NCI-H146 (cell line): ENCODE measurements at regions not wholly inside any gene's neighbourhood (a gene's known extent, or its start where the extent isn't known, plus 50 kb on each side); places are given as distances from the start of the nearest gene placed in this dataset.

Experiments
- DNase-seq: peaks from one replicate; lab custom pipeline; 2025; lab: John Stamatoyannopoulos, UW

DNA sequence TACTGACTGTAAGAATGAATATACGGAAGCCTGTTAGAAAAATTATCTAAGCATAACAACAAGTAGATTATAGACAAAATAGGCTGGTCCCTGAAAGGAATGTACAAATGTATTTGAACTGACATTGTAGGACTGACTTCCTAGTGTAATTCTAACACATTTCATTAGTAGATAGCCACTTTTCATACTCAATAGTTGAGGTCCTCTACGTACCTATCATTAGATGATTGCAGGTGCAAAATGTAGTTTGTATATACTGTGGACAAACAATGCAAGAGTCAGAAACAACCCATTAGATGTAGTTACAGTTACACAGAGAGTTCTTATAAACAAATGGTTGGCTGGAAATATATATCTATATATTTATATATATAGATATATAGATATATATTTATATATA is 402.3 kb upstream of the SLITRK6 start:
- no peak for DNase-seq

DNA sequence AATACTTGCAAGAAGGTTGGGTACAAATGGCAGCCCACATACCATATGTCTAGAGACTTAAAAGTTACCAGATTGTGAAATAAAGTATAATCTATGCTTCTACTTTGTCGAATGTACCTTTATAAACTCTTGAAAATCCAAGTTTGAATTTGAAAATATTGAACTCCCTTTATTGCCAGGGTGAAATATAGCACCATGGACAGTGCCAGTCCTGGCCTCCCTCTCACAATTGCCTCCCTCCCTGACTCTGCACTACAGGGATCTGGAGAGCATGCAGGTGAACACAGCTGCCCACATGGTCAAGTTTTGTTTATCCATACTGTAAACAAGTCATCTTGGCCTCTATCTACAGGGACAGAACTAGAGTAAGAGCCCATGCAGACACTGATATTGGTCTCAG is 394.1 kb upstream of the SLITRK6 start:
- DNase-seq = no peak

DNA sequence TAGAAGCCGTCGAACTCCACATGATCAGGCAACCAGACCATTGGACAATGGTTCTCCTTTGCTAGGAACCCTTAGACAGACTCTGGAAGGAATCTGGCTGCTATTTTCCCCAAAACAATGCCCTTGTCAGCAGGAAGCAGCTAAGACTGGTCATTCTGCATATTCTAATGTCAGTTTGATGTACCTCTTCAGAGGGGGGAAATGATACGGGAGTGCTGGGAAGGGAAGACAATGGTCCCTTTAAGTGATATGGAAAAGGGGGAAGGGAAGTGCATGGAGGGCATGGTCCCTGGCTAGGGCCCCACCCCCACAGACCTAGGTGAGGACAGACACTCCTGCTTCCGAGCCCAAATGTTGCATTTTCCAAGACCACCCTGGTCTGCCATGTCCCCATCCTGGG is 389.0 kb upstream of the SLITRK6 start:
- no peak for DNase-seq

DNA sequence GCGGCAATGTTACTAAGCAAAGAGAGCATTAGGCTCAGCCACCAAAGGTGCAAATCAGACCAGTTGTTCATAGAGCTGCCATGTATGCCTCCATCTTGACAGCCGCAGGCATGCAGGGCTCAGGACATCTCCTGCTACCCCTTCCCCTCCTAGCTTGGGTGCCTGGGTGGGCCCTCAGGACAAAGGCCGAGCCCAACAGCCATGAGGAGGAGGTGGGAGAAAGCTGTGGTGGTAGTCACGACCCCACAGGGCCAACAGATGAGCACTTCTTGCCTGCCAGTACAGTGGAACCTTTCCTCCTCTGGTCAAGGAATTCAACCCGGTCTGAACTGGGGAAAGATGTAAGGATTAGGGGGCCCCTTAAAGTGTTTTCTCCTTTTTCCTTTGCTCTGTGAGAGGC is 386.4 kb upstream of the SLITRK6 start:
- DNase-seq = no peak

DNA sequence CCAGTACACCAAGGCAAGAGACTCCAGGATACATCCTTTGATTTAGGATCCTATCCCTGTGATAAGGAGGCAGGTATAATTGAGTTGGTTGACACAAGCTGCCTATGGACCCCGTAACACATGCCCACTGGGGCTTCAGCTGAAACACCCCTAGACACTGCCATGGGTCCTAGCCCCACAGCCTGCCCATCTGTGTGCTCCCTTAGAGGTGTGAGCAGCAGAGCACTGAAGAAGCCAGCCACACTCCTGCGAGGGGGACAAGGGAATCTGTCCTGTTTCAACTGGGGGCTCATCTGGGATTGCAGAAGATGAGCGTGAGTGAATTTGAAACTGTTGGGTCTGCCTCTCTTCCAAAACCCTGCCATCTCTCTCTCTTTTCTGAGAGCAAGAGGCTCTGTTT is 385.9 kb upstream of the SLITRK6 start:
- DNase-seq = no peak

DNA sequence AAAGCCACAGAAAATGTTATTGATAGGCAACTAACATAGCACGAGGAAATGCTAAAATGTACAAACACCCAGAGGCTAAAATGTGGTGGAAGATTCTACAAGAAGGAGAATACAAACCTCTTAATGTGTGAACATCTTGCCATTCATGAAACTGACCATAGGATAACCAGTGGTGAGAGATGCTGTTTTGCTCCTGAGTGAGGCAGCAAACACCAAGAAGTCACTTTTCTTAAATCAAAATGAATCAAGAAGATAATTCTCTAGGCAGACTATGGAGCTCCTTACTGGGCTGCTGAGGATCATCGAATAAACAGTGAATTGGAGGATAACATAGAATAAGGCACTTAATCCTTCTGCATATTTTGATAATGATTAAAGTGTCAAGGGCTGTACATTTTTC is 375.4 kb upstream of the SLITRK6 start:
- DNase-seq = no peak

DNA sequence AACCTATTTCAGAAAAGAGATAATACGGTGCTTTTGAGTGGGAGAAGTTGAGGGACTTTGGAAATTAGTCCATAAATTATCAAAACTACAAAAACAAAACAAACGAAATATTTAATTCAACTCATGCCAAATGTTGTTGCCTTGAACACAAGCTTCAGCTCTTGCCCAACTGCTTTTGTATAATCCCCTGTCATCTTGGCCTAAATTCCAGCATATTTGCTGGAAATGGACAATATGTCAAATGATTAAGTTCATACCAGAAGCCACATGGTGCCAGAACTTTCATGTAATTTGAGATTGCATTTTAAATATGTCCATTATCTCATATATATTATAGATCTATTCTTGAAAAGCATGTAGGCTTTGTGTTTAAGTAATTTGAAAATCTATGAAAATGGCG is 373.7 kb upstream of the SLITRK6 start:
- no peak for DNase-seq

DNA sequence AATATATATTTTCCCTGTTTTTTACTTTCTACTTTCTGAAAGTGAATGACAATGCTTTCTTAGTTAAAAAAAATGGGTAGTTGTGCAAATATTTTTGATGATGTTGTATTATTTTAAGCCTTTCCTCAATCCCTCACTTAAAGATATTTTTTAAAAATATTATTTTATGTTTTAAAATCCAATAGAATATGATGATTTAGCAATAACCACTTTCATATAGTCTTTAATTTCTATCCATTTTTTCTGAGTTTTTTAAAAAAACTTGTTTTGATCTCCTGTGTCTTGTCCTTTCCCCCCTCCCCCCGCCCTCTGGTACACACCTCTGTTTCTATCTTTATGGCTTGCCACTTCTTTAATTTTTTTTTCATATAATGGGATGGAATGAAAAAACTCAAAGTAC is 362.0 kb upstream of the SLITRK6 start:
- DNase-seq = no peak

DNA sequence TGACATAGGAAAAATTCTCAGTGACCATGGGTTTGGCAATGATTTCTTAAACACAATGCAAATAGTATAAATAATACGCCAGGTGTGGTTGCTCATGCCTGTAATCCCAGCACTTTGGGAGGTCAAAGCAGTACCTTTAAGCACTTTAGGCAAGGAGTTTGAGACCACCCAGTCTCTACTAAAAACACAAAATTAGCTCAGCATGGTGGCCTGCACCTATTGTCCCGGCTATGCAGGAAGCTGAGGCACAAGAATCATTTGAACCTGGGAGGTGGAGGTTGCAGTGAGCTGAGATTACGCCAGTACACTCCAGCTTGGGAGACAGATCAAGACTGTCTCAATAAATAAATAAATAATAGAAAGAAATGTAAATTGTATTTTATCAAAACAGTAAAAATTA is 356.5 kb upstream of the SLITRK6 start:
- DNase-seq = no peak

DNA sequence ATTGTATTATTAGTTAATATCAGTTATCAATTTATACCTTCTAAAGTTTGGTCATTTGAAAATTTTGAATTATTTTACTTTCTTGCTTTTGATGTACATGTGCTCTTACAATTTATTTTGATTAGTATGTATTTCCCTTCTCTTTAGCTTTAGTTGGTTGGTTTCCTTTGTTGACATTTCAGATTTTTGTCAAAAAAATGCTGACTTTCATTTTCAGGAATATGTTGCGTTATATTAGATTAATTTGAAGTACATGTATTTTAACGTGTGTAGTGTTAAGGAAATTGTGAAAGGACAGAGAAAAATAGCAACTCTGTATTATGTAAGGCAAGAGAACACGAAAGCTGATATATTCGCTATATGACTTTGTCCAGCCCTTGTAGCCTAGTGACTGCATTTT is 342.9 kb upstream of the SLITRK6 start:
- DNase-seq = no peak

DNA sequence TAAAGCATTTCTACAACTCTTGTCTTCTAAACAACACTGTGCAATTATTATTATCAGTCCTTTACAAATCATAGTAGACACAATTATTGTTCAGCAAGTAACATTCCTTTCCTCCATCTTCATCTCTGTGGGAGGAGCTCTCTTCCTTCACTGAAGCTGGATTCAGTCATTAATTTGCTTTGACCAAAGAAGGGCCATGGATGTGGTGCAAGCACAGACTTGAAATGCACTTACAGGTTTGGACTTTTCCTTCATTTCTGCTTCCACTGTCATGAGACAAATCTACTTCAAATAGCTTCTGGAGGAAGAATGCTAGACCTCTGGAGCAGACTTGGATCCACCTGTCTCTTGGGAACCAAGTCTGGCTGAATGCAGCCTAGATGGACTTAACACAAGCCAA is 336.6 kb upstream of the SLITRK6 start:
- no peak for DNase-seq

DNA sequence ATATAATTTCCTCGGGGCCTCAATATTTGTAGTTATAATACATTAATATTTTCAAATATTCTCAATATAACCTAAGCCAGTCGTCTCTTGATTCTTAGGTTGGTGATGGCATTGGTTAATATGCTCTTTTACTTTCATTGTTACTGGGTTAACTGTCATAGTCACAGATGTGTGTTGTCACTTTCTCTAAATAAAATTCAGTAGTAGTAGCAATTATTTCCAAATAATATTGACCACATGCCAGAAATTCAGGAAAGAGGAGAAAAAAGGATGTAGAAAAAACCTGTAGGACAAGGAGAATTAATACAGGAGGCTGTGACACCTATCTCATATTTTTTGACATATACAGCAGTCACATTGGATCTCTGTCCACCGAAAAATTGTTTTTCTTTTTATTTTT is 322.7 kb upstream of the SLITRK6 start:
- DNase-seq = no peak

DNA sequence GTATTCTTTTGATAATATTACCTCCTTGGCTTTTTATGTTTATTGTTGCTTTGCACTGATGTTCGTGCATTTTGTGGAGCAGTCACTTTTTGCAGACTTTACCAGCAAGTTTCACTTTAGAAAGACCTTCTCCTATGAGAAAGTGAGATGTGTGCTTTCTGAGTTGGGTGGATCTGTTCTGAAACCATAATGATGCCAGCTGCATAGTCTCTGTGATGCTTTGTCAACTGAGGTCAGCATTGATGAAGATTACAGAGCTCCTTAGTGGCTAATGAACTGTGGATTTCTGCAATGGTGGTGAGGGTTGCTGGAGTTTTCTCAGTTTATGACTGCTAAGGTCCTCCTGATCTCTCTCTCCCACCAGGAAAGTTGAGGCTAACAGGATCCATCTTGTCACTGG is 309.9 kb upstream of the SLITRK6 start:
- no peak for DNase-seq

DNA sequence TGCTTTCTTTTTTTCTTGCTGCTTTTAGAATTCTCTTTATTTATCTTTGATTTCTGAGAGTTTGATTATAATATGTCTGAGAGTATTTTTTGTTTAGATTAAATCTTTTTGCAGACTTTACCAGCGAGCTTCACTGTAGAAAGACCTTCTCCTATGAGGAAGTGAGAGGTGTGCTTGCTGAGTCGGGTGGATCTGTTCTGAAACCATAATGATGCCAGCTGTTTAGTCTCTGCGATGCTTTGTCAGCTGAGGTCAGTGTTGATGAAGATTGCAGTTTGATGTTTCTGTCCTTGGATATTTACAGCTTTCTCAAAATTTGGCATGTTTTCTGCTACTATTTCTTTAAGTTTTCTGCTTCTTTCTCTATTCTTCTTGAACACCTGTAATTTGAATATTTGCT is 309.1 kb upstream of the SLITRK6 start:
- DNase-seq = no peak

DNA sequence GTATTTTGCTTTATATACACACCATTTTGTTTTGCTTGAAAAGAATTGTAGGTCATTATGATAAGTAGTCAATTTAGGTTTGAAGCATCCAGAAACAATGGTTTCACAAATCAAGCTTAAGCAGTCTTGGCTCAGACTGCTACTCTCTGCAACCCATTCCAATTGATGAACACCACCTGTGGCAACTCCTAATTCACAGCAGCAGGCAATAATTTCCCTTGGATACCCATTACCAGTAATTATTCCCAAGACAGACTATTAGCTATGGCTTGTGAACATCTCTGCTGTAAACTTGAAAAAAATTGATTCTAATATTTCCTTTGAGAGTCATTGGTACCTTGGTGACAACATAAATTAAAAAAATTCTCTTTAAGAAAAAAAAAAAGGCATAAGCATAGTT is 299.3 kb upstream of the SLITRK6 start:
- DNase-seq = peak; percentile 20

DNA sequence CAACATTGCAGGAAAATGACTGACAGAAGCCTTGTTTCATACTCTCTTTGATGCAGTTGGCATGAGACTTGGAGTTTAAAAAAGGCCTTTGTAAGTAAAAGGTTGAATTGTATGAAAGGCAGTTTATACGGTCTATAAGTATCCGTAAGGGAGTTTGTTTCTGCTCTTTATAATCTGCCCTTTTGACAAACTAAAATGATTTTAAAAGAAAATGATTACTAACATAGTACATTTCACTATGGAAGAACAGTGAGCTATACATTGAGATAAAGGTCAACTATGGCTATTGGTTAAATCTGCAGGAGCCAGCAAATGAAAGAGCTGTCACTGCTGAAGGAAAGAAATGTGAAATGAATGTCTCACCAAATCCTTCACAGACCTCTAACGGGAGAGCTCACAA is 296.1 kb upstream of the SLITRK6 start:
- DNase-seq = no peak

DNA sequence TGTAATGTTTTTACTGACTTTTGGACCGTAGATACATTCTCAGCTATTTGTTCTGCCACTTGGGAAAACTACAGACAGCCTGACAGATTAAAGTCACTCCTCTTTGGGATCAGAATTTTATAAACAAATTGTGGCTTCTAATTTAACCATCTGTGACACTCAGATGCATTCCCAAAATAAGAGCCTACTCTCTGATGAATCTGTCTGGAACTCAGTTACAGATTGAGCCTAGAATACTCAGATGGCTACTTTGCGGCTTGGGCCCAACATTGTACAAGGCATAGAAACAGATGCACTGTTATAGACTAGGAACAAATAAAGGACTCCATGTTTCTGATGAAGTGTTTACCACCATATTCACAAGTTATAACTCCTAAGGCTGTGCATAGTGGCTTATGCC is 291.0 kb upstream of the SLITRK6 start:
- DNase-seq = no peak

DNA sequence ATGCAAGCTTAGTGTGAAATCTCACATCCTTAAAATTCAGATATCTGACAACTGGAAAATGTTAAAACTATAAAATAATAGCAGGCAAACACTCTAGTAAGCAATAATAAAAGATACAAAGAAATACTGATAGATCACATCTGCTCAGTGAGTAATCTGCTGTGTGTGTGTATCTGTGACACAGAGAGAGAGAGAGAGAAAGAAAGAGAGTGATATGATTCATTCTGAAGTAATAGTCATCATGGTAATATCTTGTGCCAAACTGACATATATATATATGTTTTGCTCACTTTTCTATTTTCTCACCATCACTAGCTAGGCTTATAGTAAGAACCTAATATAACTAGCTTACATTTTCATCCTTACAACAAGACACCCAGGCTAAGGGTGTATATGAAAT is 288.0 kb upstream of the SLITRK6 start:
- no peak for DNase-seq

DNA sequence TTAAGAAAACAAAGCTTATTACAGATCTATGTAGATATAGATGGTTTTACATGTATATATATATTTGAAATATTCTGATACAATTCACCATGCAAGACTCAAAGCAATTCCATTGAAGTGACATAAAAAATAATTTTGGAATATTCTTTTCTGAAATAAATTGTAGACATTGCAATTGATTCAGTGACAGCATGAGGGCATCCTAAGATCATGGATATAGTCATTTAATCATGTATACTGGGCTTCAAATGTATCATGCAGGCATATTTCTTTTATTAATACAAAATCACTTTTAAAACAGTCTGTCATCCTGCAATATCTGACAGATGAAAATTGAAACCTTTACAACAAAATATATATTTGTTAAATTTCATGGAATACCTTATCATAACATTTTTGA is 286.7 kb upstream of the SLITRK6 start:
- DNase-seq = no peak

DNA sequence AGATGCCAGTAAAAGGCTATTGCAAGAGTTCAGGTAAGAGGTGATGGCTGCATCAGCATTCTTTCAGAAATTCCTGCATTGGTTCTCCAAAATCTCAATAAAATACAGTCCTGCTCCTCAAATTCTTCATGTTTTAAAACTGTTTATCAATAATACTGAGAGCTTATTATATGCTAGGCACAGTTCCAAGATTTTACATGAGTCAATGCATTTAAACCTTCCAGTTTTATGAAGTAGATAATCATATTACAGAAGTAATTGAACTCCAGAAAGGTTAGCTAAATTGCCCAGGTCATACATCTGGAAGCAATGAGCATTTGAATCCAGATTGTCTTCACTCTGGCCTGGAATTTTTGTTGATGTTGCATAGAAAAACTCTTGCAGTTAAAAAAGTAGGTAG is 282.9 kb upstream of the SLITRK6 start:
- DNase-seq = no peak

DNA sequence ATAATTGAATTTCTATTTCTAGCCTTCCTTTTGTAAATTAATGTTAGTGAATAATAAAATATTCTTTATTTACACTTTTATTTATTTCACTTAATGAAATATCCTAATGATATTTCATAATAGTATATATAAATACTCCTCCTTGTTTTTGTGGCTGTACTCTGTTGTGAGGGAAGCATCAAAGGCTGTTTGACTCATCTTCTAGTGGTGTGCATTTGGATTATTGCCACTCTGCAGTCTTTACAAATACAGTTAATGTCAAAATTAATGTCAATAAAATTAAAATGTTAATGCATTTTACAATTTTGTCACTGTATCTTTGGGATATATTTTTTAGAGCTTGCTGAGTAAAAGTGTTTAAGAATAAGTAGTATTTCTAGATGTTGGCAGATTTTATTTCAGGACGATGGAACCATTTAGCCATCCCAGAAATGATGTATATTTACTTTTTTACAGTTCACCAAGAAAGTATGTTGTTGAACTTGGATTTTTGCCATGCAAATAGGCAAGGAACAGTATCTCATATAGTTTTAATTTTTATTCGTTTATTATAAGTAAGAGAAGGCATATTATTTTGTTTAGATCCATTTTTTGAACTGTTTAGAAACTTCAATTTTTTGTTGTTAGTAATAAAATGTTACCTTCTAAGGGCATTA is 281.2 kb upstream of the SLITRK6 start:
- DNase-seq = no peak

DNA sequence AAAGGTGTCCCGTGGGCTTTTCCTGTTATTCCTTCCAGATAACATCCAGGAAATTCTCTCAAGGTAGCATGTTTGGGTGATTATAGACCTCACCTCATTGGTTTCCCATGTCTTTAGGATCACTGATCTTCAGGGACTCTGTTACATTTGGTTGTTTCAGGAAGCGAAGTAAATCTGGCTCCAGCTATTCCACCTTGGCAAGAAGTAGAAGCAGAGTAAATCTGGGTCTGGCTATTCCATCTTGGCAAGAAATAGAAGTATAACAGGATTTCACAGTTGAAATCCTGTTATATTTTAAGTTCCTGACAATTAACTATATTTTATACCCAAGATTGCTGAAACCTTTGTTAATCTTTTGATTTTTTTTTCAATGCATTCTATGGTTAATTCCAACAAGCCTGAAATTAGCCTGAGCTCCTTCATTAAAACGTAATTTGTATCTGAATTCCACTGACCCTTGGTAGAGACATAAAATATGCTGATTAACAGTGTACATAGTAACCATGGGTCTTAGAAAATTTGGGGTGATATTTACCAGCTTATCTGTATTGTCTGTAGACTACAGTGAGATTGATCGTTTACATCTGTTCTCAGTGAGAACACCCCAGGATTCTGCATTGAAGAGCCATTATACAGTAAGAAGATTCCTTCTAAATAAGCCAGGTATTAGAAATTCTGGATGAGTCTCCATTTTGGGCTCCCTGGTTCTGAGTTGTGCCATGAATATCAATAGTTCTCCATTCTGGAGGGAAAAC is 267.6 kb upstream of the SLITRK6 start:
- no peak for DNase-seq

DNA sequence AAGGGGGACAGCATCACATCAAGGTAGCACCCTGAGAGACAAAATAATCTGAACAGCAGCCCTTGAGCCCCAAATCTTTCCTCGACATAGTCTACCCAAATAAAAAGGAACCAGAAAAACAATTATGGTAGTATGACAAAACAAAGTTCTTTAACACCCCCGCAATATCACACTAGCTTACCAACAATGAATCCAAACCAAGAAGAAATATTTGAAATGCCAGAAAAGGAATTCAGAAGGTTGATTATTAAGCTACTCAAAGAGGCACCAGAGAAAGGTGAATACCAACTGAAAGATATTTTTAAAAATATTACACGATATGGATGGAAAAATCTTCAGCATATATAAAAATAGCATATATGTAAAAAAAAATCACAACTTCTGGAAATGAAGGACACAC is 252.9 kb upstream of the SLITRK6 start:
- DNase-seq = no peak
